Dedifferentiated amniotic fluid mesenchymal stem cell (primary cell): ENCODE measurements at regions not wholly inside any gene's neighbourhood (a gene's known extent, or its start where the extent isn't known, plus 50 kb on each side); places are given as distances from the start of the nearest gene placed in this dataset.
"Not testable (repeated sequence)": the region's sequence is repeated elsewhere in the genome, so short reads cannot be mapped to it uniquely, and the experiment has no call there.

Experiments used
- DNase-seq: peaks from one replicate; pipeline ENCODE4 v3.0.0-alpha.2; 2016; ENCODE audit errors: extremely low spot score

GRCh38 chr2:49861821-49862220, 707.5 kb upstream of the FSHR start:
- no peak for DNase-seq

- DNase-seq, result no peak
Observed at GRCh38 chr2:49860834-49861233, 706.5 kb upstream of the FSHR start.

- no peak for DNase-seq
Observed at GRCh38 chr2:49860170-49860569, 705.9 kb upstream of the FSHR start.

- no peak for DNase-seq
Observed at GRCh38 chr2:49858657-49859056, 704.3 kb upstream of the FSHR start.

- no peak for DNase-seq
Observed at GRCh38 chr2:49858113-49858490, 703.8 kb upstream of the FSHR start.

GRCh38 chr2:49857371-49858112, 703.2 kb upstream of the FSHR start:
- DNase-seq, result no peak

GRCh38 chr2:49845671-49846070, 691.4 kb upstream of the FSHR start:
- no peak for DNase-seq

- no peak for DNase-seq
Observed at GRCh38 chr2:49845021-49845420, 690.7 kb upstream of the FSHR start.

GRCh38 chr2:49844113-49844512, 689.8 kb upstream of the FSHR start:
- DNase-seq, result not testable (repeated sequence)

- DNase-seq, result no peak
Observed at GRCh38 chr2:49843314-49843713, 689.0 kb upstream of the FSHR start.

GRCh38 chr2:49840428-49840975, 686.2 kb upstream of the FSHR start:
- DNase-seq, result no peak

- no peak for DNase-seq
Observed at GRCh38 chr2:49839818-49840217, 685.5 kb upstream of the FSHR start.

- DNase-seq, result no peak
Observed at GRCh38 chr2:49837561-49838293, 683.4 kb upstream of the FSHR start.

GRCh38 chr2:49836017-49836416, 681.7 kb upstream of the FSHR start:
- DNase-seq, result no peak

GRCh38 chr2:49834433-49834832, 680.1 kb upstream of the FSHR start:
- no peak for DNase-seq

GRCh38 chr2:49832555-49832954, 678.2 kb upstream of the FSHR start:
- no peak for DNase-seq

GRCh38 chr2:49831698-49832367, 677.5 kb upstream of the FSHR start:
- no peak for DNase-seq

GRCh38 chr2:49830846-49831245, 676.5 kb upstream of the FSHR start:
- DNase-seq, result no peak

GRCh38 chr2:49827366-49827765, 673.1 kb upstream of the FSHR start:
- DNase-seq, result no peak

- no peak for DNase-seq
Observed at GRCh38 chr2:49813208-49813607, 658.9 kb upstream of the FSHR start.

GRCh38 chr2:49812730-49813129, 658.4 kb upstream of the FSHR start:
- no peak for DNase-seq

GRCh38 chr2:49811502-49811901, 657.2 kb upstream of the FSHR start:
- no peak for DNase-seq

- no peak for DNase-seq
Observed at GRCh38 chr2:49807689-49808088, 653.4 kb upstream of the FSHR start.
